Heart left ventricle (tissue), 13 donors: ENCODE measurements at regions not wholly inside any gene's neighbourhood (a gene's known extent, or its start where the extent isn't known, plus 50 kb on each side); places are given as distances from the start of the nearest gene placed in this dataset.

ENCODE experiments used
- POLR2A ChIP-seq, 2 donors: fragments of 450-650 bp; IDR thresholded peaks; one replicate each; pipeline ENCODE4 v1.6.1; 2017; ENCODE audit warnings: antibody characterized with exemption in 2 of 2, mild to moderate bottlenecking in 2 of 2, moderate library complexity in 2 of 2
- TF ChIP-seq, protein P1 (sequence below), 12 donors: fragments of 200-600 bp; sonication (generic) in 4 of 12; IDR thresholded peaks; one replicate each; pipeline versions ENCODE4 v1.5.0 to v1.8.0; 2018 to 2022; ENCODE audit warnings: antibody characterized with exemption in 12 of 12, mild to moderate bottlenecking in 5 of 12
- donor health status: ischemic (EF 13 %, LVEDD 7.1; RV severe dilation, severe dysfunction).
- donor health status: DM: no; HTN: yes; CAD: no.
- donor health status: DM: no; HTN: no; CAD: no.
- donor health status: ischemic (EF 25% LVEDD 6.9; RV normal size, moderate dysfunction).
- donor health status: ischemic (EF 25% LVEDD 5.7; RV mildly dilated, moderate dysfunction).
- donor health status: ischemic (EF 35%, LVEDD 5.7; RV mildly dilated, moderate dysfunction).
- donor health status: nonischemic (EF 11% LVEDD 7.7; RV severe dilation, severe dysfunction).
- donor health status: DM: yes; HTN: yes; CAD: no.
- donor health status: PGD.
- donor health status: ischemic (EF 29% LVEDD 5.4; RV normal size, mild dysfunction).
- donor health status: nonischemic (EF 23%, LVEDD 6.1; RV moderate dilation, normal function).

DNA sequence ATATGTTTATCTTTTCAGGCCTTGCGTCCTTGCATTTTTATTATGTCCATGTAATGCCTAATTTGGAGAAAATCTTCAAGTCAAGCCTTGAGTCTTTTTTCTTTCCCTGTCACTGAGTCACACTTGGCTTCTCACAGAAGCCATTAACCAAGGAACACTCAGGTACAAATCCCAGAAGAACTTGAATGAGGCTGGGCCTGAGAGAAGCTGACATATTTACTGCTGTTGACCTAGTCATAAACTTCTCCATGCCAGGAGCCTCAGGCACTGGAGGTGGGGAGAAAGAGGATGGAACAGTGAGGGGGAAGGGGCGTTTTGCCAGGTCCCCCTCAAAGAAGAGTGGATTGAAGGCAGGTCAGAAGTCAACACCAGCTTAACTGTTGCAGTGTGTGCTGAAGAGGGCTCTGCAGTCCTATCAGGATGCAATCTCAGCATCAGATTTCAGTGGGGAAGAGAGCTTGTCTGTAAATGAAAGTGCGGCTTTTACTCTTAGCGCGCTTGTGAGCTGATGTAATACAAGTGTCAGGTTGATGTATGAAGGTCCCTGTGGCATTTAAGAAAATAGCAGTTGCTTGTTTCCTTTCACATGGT lies 526.0 kb downstream of the ETS1 start:
- TF ChIP-seq POLR2A (IDR thresholded peaks at IDR 0.05) = no peak
- TF ChIP-seq, protein P1, sequence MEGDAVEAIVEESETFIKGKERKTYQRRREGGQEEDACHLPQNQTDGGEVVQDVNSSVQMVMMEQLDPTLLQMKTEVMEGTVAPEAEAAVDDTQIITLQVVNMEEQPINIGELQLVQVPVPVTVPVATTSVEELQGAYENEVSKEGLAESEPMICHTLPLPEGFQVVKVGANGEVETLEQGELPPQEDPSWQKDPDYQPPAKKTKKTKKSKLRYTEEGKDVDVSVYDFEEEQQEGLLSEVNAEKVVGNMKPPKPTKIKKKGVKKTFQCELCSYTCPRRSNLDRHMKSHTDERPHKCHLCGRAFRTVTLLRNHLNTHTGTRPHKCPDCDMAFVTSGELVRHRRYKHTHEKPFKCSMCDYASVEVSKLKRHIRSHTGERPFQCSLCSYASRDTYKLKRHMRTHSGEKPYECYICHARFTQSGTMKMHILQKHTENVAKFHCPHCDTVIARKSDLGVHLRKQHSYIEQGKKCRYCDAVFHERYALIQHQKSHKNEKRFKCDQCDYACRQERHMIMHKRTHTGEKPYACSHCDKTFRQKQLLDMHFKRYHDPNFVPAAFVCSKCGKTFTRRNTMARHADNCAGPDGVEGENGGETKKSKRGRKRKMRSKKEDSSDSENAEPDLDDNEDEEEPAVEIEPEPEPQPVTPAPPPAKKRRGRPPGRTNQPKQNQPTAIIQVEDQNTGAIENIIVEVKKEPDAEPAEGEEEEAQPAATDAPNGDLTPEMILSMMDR (IDR thresholded peaks at IDR 0.05) = no peak
